HepG2 (cell line): ENCODE measurements at regions not wholly inside any gene's neighbourhood (a gene's known extent, or its start where the extent isn't known, plus 50 kb on each side); places are given as distances from the start of the nearest gene placed in this dataset.

Source experiments
- BATF2 ChIP-seq: sonication (generic); formaldehyde crosslinking; IDR thresholded peaks from 2 replicates; pipeline ENCODE4 v1.8.0; 2022; ENCODE audit warnings: mild to moderate bottlenecking, missing genetic modification reagents, moderate library complexity
- CBX5 ChIP-seq: sonication (generic); formaldehyde crosslinking; IDR thresholded peaks from 2 replicates; pipeline ENCODE4 v1.4.0; 2020; ENCODE audit warnings: missing genetic modification reagents, borderline replicate concordance
- CREBL2 ChIP-seq: sonication (generic); formaldehyde crosslinking; IDR thresholded peaks from 2 replicates; pipeline ENCODE4 v1.8.1; 2023; ENCODE audit warnings: missing genetic modification reagents, mild to moderate bottlenecking, borderline replicate concordance
- FOXK1 ChIP-seq: sonication (generic); formaldehyde crosslinking; IDR thresholded peaks from 2 replicates; pipeline ENCODE4 v1.4.0; 2020; ENCODE audit warnings: low read depth, missing genetic modification reagents, borderline replicate concordance
- MYPOP ChIP-seq: sonication (generic); formaldehyde crosslinking; IDR thresholded peaks from 2 replicates; pipeline ENCODE4 v1.8.1; 2023; ENCODE audit warnings: mild to moderate bottlenecking, moderate library complexity, missing genetic modification reagents
- PRDM10 ChIP-seq: sonication (generic); formaldehyde crosslinking; IDR thresholded peaks from 2 replicates; pipeline ENCODE4 v1.4.0; 2020; ENCODE audit warnings: low read depth, missing genetic modification reagents
- SMAD1 ChIP-seq: sonication (generic); formaldehyde crosslinking; IDR thresholded peaks from 2 replicates; pipeline ENCODE4 v1.4.0; 2020; ENCODE audit warnings: missing genetic modification reagents, low read depth, mild to moderate bottlenecking, borderline replicate concordance
- STAT6 ChIP-seq: sonication (generic); formaldehyde crosslinking; IDR thresholded peaks from 2 replicates; pipeline ENCODE4 v1.4.0; 2020; ENCODE audit warnings: missing genetic modification reagents, mild to moderate bottlenecking, borderline replicate concordance
- ZNF891 ChIP-seq: sonication (generic); formaldehyde crosslinking; IDR thresholded peaks from 2 replicates; pipeline ENCODE4 v1.5.0; 2020; ENCODE audit warnings: mild to moderate bottlenecking, missing genetic modification reagents

GRCh38 chr22:27204817-27205216 is 547.4 kb downstream of the MIAT start (continued):
- TF ChIP-seq SMAD1 (CRISPR knock-in tag) (no peak), CREBL2 (CRISPR knock-in tag) (no peak), ZNF891 (CRISPR knock-in tag) (no peak), PRDM10 (CRISPR knock-in tag) (no peak), CBX5 (CRISPR knock-in tag) (no peak), STAT6 (no peak), BATF2 (CRISPR knock-in tag) (no peak), MYPOP (CRISPR knock-in tag) (no peak), FOXK1 (CRISPR knock-in tag) (no peak)
